Left kidney (tissue), 1 donor: ENCODE measurements at regions not wholly inside any gene's neighbourhood (a gene's known extent, or its start where the extent isn't known, plus 50 kb on each side); places are given as distances from the start of the nearest gene placed in this dataset.

Experiments
- DNase-seq: peaks from one replicate; pipeline ENCODE4 v3.0.0-alpha.2; 2013

DNA sequence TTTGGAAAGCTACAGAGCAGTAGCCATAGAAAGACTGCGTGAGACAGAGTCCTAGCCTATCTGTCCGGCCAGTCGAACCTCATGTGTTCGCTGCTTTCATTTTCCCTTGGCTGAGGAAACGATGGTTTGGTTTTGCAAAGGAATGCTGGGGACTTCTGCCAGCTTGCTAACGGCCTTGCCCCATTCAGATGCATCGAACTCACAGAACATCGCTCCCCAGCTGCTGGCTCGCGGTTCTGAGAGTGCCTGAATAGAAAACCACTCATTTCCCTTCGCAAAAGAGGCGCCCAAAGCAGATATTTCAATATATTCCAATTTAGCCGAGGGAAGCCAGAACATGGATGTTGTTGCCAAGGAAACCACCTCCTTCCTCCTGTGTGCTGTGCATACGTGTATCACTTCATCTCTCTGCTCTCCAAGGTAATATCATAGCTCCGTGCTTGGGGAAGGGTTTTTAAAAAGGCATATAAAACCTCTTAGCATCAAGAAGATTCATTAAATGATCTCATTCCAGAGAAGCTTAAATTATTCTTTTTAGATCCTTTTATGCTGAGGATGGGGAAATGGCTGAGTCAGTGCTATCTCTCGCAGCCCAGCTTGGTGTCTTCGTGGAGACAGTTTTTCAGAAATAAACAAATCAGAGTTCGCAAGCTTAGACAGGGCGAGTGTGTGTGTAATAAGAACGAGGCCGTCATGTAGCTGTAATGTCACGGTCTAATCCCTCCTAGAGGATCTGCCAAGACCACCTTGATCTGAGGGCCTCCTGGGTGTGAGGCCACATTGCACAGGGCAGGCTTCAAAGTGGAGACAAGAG, 215.2 kb downstream of the RPS24 start:
- DNase-seq: no peak

DNA sequence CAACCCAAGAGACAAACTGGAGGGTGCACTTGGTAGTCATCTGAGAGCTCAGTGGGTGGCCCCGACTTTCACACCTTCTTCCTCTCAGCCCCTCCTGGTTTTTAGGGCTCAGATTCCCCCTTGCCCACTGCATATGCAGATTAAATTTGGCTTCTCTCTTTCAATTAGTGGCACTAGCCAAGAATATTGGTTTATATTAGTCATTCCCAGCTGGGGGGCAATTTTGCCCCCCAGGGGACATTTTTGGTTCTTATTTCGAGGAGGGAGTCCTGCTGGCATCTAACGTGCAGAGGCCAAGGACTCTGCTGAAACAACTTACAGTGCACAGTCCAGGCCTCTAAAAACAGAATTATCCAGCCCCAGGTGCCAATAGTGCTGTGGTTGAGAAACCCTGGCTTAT, 216.0 kb downstream of the RPS24 start:
- DNase-seq: no peak

DNA sequence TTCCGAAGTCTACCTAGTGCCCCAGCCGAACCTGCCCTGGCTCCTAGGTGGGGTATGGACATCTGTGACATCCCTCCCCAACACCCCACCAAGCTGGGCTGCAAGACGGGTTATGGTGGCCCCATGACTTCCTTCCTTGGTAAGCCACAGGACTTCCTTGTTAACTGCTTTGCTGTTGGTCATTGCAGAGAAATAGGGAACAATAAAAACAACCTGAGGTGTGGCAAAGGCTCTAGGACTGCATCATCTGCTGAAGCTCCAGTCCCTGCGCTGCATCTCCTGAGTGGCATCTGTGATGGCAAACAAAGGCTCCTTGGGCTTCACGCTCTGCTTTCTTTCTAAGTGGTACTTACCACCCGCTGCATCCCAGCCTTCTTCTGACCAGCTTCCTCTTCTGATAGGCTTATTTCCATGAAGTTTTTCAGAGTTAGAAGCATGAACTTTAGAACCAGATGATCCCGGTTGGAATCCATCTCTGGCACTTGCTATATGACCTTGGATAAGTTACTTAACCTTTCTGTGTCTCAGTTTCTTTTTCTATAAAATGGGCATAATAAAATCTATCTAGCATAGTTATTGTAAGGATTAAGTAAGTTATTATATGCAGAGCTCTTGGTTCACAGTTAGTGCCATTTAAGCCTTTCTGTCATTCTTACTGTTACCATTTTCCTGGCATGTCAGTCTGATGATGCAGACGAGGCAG, 216.8 kb downstream of the RPS24 start:
- no peak for DNase-seq

DNA sequence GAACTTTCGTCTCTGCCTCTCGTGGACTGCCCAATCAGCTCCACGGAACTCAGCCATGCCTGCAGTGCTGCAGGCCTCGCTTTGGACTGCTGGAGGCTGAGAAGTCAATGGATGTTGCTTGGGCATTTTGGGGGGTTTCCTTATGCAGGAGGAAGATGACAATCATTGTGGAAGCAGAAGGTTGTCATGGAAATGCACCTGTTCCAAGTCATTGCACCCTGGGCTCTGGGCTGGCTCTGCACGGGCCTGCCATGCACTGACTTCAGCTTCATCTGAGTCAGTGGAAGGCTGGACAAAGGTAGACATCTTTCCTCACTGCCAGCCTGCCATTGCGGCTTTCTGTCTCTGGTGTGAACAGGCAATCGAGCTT, 217.3 kb downstream of the RPS24 start:
- no peak for DNase-seq

DNA sequence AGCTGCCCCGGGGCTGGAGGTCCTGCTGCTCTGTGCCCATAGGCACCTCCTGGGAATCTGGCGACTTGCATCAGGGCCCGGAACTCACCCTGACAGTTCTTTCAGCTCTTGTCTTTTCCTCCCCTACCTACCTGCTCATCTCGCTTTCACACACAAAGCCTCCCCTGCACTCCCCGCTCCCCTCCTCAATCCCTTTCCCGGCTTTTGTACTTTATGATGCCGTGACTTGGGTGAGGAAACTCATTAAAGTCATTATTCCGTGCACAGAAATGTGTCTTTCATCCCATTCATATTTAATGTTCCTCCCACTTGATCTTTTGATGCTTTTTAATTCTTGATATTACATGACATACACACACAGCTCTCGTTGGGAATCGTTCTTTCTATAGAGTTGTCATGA, 218.6 kb downstream of the RPS24 start:
- DNase-seq: no peak

DNA sequence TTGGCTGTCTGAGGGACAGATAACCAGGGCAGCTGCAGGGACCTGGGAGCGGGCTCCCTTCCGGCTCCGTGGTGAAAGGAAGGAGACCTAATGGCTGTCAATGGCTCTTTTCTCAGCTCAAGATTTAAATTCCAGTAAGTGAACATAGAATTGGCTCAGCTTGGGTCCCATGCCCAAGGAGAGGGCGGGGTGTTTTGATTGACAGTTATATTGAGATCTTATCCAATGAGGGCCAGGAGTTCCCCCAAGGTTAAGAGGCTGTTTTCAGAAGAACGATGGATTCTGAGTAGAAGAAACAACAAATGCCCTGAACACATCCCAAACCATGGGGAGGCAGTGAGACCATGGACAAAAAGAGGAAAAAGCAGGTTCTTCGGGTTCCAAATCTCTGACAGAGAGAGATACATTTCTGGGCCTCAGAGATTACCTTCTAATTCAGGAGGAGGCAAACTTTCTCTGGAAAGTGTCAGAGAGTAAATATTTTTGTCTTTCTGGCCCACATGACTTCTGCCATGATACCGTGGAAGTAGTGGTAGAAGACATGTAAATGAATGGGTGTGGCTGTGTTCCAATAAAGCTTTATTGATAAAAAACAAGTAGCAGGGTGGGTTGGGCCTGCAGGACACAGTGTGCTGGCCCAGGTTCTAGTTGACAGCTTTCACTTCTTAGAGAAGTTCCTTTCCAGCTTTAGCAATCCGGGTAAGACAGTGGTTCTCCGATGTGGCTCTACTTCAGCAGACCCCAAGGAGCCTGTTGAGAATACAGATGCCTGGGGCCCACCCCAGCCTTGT, 219.6 kb downstream of the RPS24 start:
- DNase-seq: no peak

DNA sequence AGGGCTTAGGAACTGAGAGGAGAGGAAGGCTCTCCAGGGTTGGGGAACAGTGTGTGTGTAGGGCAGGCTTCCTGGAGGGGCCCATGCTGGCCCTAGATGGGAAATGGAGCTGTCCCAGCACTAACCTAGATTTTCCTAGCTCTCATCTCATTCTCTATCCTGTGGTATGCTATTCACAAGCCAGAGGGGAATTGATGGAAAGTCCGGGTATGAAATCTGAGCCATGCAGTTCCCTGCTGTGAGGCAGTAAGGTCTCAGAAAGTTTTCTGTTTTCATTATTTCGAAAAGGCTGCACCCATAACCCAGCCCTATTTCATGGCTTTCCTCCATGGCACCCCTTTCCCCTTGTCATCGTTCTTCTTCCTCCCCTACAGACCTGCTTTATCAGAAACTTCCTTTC, 220.3 kb downstream of the RPS24 start:
- DNase-seq: no peak

DNA sequence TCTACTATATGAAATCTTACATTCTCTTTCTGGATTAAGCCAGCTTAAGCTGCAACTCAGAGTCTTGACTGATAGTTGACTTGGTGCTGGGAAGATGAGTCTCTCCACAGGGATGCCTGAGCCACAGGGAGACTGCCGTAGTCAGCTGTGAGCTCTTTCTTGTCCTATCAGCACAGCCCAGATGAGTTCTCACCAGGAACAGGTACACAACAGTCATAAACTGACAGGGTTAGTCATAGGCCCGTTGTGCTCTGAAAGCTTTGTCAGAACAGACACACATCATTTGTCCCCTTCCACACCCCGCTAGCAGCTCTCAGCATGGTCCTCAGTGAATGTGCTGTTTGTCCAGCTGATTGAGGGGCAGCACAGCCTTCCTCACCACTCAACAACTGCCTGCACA, 221.6 kb downstream of the RPS24 start:
- no peak for DNase-seq

DNA sequence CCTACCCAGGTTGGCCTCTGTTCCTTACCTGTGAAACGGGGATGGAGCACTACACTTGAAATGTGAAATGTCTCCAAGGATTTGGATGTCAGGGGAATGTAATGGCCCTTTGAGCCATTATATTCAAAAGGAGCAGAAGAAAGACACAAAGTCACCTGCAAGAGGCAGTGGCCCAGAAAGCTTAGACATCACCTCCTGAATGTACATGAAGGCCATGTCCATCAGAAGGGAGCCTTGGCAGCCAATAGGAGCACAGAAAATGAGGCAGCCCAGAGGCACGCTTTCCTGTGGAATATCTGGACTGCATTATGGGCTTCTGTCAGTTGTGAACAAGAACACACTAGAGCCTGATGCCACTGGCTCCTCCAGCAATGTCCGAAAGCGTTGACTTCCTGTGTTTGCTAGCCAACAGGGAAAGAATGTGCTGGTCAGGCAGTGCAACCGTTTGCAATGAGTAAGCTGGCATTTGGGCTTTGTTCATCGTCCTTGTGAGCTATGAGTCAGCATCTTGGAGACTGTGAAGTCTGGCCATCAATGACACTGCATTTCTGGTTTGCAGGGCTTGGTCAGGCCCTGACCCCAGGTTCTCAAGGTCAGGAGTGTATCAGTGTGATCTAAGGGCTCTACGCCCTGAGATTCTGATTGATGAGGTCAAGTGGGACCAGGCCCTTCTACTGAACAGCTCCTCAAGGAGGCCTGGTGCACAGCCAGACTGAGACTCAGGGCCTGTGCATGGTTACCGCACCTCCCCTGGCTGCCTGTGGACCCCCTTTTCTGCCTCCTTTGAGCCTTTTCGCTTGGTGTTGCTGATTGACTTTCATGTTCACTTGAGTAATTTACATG, 222.4 kb downstream of the RPS24 start:
- DNase-seq: no peak

DNA sequence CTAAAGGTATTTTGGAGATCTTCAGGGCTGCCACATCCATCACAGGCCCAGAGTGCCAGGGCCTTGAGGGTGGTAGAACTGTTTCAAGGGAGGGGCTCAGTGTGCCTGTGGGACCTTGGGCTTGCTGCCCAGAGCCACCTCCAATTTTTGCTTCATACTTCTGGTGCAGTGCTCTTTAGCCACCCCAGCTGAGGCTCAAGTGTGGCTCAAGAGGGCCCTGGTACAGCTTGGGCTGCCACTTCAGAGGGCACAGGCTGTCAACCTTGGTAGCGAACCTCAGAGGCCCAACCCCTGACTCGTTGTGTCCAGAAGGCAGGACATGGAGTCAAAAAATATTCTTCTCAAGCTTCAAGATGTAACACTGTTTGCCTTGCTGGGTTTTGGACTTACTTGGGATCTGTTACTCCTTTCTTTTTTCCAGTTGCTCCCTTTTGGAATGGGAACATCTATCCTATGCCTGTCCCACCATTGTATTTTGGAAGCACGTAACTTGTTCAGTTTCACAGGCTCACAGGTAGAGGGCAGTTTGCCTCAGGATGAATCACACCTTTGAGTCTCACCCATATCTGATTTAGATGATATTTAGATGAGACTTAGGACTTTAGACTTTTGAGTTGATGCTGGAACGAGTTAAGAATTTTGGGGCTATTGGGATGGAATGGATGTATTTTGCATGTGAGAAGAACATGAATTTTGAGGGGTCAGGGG, 224.8 kb downstream of the RPS24 start:
- no peak for DNase-seq

DNA sequence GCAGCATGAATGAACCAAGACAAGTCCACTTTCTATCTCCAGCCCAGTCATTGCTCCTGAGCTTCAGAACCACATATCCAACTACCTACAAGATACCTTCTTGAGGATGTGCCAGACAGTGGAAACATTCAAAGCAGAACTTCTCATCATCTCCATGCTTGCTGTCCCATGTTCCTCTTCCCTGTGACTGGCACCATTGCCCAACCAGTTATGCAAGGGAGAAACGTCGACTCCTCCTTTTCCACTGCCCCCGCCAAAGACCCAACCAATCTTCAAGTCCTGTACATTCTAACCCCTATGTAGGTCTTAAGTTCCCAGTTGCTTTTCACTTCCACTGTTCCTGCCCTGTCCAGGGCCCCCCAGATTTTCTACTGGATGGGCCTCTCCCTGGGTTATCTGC, 225.7 kb downstream of the RPS24 start:
- DNase-seq: no peak

DNA sequence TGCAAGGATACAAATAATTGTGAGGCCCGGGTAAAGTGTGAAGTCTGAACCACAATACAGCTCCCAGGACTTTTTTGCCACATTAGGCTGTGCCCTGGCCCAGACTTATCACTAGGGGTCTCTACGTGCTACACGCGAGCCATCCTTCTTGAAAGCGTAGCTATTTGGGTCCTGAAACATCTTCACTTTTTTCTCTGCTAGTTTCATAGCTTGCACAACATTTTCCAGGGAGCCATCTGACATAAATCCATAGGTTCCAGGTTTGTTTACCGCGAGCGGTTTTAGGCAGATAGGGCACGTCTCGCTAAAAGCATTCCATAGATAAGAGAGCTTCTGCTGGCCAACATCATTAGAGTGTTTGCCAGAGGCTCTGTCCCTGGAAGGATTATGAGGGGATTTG, 226.5 kb downstream of the RPS24 start:
- DNase-seq: no peak

DNA sequence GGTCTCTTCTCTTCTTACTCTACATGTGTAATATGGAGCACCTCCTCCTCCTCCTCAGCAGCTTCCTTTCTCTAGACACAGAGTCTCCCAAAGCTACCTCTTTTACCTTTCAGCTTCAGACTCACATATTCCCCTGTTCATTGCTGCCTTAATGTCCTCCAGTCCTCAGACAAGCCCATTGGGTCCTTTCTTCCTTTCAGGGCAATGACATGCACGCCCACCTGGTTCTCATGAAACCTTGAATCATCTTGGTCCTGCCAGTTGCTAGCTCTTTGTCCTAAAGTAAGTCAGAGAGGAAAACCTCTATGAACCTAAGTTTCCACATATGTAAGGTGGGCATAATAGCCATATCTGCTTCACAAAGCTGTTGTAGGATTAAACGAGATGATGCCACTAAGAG, 227.0 kb downstream of the RPS24 start:
- no peak for DNase-seq

DNA sequence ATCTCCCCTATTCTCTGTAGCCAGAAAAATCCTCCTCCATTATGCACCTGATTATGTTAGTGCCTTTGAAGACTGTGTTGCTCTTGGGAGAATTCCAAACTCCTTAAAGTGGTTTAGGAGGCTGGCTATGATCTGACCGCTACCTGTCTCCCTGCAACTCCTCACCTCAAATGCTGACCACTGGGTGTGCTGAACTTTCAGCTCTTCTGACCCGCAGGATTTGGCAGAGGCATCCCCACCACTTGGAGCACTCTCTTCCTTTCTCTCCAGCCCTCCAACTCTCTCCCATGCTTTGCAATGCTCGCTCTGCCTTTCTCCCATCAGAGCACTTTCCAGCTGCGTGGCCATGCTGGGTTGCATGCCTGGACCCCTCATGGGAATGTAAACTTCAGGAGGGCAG, 227.6 kb downstream of the RPS24 start:
- DNase-seq: no peak

DNA sequence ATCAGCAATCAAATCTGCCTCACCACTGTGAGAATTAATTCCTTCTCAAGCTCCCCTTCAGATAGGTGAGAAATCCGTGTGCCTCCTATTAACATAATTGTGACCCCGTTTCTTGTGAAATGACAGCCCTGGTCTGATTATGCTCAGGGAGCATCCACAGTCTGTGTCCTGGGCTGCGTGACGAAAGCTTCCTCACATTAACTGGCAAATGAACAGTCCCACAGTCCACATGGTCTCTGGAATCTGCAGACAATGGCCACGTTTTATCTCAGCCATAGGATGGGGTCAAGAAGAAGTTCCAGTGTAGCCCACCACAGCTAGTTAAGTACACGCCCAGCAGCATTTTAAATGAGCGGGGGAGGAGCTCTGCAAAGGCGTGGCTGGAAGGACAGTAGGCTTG, 229.2 kb downstream of the RPS24 start:
- DNase-seq: no peak

DNA sequence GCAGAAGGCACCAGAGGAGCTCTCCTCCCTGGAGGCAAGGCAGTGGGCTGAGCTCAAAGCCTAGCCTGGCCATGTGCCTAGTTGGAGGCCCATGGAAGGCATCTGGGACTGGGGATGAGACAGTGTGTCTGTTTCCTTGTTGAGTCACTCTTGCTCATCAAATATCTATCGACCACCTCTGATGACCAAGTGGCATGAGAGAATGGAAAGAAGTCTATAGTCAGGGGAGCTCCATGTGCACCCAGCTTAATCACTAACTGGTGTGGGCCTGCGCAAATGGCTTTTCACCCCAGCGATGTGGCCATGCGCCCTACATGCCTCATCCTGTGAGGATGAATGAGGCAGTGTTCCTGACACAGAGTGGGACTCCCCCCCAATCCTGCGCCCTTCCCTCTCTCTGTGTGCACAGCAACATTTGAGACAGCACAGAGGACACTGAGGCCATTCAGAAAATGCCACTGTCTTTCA, 229.9 kb downstream of the RPS24 start:
- no peak for DNase-seq

DNA sequence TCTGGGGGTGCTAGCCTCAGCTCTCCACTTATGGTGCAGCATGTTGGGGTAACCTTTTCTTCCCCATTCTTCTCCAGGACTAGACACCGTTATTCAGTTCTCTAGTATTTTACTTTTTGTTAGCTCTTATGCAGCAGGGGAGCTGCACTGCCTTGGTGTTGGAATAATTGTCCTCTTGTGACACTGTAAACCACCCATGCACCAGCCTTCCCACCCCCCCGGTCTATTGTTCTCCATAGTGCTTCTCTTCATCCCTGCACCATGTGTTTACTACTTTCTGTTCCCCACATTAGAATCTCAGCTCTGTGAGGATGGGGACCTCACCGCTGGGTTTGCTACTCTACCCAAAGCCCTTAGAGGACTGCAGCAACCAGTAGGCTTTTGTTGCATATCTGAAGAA, 230.7 kb downstream of the RPS24 start:
- no peak for DNase-seq

DNA sequence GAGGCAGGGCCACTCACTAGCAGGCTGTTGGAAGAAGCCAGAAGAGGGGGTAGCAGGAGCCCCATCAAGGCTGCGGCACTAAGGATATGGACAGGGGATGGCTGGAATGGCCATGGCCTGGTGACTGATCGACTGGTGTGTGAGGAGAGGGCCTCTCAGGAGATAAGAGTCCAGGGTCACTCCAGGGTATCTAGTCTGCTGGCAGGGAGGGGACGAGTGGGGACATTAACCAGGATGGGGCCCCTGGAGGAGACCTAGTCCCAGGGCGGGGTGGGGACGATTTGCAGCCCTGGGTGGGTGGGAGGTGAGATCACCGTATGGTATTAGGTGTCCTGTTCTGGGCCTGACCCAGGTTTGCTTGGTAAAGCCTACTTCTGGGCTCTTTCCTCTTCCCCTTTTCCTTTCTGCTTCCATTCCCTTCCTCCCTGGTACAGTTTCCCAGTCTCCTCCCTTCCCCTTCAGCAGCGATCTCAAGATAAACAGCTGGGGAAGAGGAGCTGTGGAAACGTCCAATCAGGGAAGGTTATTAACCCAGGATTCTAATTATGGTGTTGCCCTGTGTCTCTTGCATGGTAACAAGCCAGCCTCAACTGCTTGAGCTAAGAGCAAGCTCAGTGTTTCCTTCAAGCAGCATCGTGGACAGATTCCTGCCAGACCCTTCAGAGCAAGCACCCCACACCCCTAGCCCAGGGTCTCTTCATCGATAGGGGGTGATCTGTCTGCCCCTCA, 233.2 kb downstream of the RPS24 start:
- no peak for DNase-seq

DNA sequence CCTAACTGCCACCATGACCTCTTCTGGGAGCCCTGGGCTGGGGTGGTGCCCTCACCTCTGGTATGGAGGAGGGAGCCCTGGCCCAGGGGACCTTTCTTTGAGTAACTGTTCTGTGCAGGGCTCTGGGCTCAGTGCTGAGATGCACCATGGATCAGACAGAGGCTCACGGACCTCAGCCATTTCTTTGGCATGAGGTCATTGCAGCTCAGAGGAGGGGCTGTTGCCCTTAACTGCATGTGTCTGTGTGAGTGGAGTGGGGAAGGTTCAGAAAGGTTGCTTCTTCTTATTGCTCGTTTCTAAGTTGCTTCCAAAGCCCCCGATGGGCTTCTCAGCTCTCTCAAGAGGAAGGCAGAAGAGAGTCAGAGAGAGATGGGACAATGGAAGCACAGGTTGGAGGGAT, 233.9 kb downstream of the RPS24 start:
- no peak for DNase-seq

DNA sequence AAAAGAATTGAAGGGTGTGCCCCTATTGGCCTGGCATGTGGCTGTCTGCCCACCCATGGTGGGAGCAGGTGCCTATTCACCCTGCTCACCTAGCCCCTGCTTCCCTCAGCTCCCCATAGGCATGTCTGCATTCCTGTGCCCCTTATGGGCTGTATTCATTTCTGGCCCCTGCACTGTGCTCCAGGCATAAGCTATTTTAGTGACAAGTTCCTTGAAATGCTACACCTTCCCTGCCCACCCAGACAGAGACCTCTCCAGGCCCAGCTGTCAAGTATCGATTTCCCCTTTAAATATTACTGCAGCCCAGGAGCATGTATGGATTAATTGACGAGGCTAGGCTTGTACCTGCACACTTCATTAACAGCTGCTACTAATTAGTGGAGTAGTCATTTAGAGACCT, 235.4 kb downstream of the RPS24 start:
- DNase-seq: no peak

DNA sequence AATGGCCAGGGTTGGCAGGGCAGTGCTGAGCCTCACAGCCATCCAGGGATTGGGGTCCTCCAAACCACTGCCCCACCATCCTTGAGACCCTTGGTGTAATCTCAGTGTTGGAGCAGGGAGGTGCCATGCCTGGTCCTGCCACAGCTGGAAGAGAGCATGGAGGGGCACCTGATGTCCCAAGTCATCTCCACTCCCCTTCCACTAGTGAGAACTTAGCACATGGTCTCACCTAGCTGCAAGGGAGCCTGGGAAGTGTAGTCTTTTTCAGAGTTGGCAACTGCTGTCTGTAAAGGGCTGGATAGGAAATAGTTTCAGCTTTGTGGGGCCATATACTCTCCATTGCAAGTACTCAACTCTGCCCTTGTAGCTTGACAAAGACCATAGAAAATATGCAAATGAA, 238.7 kb downstream of the RPS24 start:
- no peak for DNase-seq
